AG09309 (cell line): ENCODE measurements at regions not wholly inside any gene's neighbourhood (a gene's known extent, or its start where the extent isn't known, plus 50 kb on each side); places are given as distances from the start of the nearest gene placed in this dataset.
"Not testable (repeated sequence)": the region's sequence is repeated elsewhere in the genome, so short reads cannot be mapped to it uniquely, and the experiment has no call there.

ENCODE experiments used
- DNase-seq: peaks from one replicate; pipeline ENCODE4 v3.0.0-alpha.2; 2010; ENCODE audit warnings: low read depth
- H3K4me3 ChIP-seq: 2 replicates; pipeline ENCODE4 v1.5.1; 2011; ENCODE audit warnings: mild to moderate bottlenecking, low read depth, low read length, moderate library complexity; ENCODE audit not compliant: control insufficient read depth
- TF ChIP-seq, protein P1 (sequence below): IDR thresholded peaks from 2 replicates; pipeline ENCODE4 v1.5.1; 2011; ENCODE audit warnings: mild to moderate bottlenecking, low read depth, low read length, inconsistent platforms; ENCODE audit not compliant: insufficient read depth, control insufficient read depth; ENCODE audit errors: missing control alignments

DNA sequence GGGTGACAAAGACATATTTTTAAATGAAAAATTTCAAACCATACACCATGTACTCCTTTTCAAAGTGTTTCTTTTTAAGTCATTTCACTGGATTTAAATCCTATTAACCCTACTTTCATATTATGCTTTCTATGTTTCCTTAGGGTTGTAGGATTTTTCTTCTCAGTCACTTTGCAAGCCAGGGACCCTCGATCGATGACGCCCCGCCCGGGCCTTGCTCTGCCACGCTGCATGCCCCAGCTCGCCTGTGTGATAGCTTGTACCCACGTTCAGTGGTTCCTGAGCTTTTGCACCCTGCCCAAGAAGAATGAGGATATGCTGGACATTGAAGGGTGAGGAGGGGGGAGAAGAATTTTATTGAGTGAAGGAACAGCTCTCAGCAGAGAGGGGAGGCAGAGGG lies 568.0 kb downstream of the TRIB2 start:
- DNase-seq = no peak
- TF ChIP-seq, protein P1, sequence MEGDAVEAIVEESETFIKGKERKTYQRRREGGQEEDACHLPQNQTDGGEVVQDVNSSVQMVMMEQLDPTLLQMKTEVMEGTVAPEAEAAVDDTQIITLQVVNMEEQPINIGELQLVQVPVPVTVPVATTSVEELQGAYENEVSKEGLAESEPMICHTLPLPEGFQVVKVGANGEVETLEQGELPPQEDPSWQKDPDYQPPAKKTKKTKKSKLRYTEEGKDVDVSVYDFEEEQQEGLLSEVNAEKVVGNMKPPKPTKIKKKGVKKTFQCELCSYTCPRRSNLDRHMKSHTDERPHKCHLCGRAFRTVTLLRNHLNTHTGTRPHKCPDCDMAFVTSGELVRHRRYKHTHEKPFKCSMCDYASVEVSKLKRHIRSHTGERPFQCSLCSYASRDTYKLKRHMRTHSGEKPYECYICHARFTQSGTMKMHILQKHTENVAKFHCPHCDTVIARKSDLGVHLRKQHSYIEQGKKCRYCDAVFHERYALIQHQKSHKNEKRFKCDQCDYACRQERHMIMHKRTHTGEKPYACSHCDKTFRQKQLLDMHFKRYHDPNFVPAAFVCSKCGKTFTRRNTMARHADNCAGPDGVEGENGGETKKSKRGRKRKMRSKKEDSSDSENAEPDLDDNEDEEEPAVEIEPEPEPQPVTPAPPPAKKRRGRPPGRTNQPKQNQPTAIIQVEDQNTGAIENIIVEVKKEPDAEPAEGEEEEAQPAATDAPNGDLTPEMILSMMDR = no peak
- H3K4me3 ChIP-seq = no peak overlapping the region

DNA sequence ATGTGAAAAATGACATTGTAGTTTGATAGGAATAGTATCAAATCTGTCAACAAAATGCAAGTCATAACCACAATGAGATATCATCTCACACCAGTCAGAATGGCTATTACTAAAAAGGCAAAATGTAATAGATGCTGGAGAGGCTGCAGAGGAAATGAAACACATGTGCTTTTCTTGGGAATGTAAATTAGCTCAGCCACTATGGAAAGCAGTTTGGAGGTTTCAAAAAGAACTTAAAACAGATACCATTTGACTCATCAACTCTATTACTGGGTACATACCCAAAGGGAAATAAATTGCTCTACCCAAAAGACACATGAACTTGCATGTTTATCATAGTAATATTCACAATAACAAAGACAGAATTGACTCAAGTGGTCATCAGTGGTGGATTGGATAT lies 572.6 kb downstream of the TRIB2 start:
- no peak overlapping the region for H3K4me3 ChIP-seq
- TF ChIP-seq, protein P1 = no peak
- no peak for DNase-seq

DNA sequence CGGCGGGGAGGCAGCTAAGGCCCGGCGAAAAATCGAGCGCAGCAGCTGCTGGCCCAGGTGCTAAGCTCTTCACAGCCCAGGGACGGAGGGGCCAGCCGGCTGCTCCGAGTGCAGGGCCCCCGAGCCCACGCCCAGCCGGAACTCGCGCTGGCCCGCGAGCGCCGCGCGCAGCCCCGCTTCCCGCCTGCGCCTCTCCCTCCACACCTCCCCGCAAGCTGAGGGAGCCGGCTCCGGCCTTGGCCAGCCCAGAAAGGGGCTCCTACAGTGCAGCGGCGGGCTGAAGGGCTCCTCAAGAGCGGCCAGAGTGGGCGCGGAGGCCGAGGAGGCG lies 591.7 kb downstream of the TRIB2 start:
- not testable (repeated sequence) for H3K4me3 ChIP-seq, DNase-seq

DNA sequence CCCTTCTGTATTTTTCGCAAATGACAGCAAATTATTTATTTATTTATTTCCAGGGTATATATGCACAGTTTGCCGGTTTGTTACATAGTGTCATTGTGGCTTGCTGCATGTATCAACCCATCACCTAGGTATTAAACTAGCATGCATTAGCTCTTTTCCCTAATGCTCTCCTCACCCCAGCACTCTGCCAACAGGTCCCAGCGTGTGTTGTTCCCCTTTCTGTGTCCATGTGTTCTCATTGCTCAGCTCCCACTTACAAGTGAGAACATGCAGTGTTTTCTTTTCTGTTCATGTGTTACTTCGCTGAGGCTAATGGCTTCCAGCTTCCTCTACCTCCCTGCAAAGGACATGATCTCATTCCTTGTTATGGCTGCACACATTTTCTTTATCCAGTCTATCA lies 592.3 kb downstream of the TRIB2 start:
- H3K4me3 ChIP-seq = no peak overlapping the region
- DNase-seq = no peak
- TF ChIP-seq, protein P1 = no peak

DNA sequence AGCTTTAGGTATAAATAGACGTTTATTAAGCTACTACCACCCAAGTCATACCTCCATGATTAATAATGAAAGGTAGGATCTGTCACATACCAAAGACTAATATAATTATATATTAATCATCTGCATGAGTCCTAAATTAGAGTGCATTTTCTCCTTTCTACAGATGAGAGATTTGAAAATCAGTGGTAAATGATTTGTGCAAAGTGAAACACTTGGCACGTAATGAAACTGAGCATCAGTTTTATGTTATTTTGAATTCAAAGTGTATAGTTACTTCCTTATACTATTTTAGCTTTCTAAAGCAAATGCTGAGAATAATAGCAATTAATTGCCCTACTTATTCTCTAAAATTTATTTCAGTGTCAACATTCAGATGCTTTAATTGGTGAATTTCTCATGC lies 615.3 kb downstream of the TRIB2 start:
- DNase-seq = no peak
- TF ChIP-seq, protein P1 = no peak
- H3K4me3 ChIP-seq = no peak overlapping the region

DNA sequence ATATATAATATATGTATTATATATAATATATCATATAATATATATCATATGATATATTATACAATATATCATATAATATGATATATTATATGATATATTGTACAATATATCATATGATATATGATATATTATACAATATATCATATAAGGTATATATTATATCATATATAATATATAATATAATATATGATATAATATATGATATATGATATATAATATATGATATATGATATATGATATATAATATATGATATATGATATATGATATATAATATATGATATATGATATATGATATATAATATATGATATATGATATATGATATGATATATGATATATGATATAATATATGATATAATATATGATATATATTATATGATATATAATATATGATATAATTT lies 617.3 kb downstream of the TRIB2 start:
- H3K4me3 ChIP-seq, DNase-seq: not testable (repeated sequence)

DNA sequence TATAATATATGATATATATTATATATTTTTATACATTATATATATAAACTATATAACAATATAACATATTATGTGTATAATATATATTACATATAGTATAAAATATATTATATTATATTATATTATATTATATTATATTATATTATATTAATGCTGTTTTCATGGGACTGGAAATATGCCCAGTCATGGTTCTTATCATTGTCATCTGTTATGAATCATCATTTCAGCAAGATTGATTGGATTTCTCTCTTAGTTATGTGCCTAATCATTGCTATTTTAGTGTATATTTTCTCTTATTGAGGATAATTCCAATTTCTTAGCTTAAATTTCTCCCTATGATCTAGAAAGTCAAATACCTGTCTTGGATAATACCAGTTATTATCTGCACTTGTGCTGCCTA lies 617.8 kb downstream of the TRIB2 start:
- DNase-seq = no peak
- TF ChIP-seq, protein P1 = no peak
- H3K4me3 ChIP-seq = no peak overlapping the region

DNA sequence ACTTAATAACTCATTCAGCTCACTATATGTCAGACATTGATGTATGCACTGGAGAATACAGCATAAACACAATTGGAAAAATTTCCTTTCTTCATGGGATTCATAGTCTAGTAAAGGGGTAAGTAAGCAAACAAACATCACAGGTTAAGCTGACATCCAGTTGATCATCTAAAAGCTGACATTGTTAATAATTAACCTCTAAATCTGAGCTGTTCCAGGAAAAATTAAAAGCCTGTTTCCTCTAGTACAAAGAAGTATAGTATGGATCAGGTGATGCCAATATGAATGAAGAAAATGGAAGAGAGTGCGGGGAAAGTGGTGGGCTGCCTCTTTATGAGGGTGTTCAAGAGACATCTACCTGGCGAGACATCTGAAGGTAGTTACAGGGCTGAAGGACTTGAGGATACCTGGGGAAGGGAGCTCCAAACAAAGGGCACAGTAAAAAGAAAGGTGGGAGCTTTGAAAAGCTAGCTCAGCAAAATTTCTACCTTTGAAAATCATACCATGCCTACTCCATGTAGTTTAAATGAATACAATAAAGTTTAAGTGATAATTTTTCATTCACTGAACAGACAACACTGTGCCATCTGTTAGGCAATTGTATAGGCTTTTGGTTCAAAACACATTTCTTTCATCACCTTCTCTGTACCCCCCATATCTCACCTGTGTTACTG lies 619.3 kb downstream of the TRIB2 start:
- no peak for DNase-seq
- H3K4me3 ChIP-seq = no peak overlapping the region
- TF ChIP-seq, protein P1 = no peak
